Activated B cell treated with CpG ODN at 0.5 μM for 24 hours (primary cell): ENCODE measurements at regions not wholly inside any gene's neighbourhood (a gene's known extent, or its start where the extent isn't known, plus 50 kb on each side); places are given as distances from the start of the nearest gene placed in this dataset.

ENCODE experiments used
- ATAC-seq: fragments of 200-7000 bp; cut with Tn5 transposase; one replicate; pipeline ENCODE4 v1.10.0; 2021; ENCODE audit warnings: low read depth, mild to moderate bottlenecking, moderate library complexity
- CTCF ChIA-PET: fragments of 350-600 bp; sonication (Branson Sonifier 250); formaldehyde crosslinking; loops from one replicate; lab custom pipeline; 2021; ENCODE audit warnings: antibody characterized with exemption; lab: Charles Lee
- POLR2A ChIA-PET: fragments of 350-600 bp; sonication (Branson Sonifier 250); formaldehyde crosslinking; loops from one replicate; lab custom pipeline; 2021; ENCODE audit warnings: antibody characterized with exemption; lab: Charles Lee
- DNase-seq: peaks from one replicate; pipeline ENCODE4 v3.0.0; 2022
- H3K27ac Mint-ChIP-seq: one replicate; pipeline ENCODE4 v1.8.0; 2020; ENCODE audit warnings: mixed read lengths
- H3K27me3 Mint-ChIP-seq: one replicate; pipeline ENCODE4 v1.8.0; 2021; ENCODE audit warnings: mixed read lengths
- H3K36me3 Mint-ChIP-seq: one replicate; pipeline ENCODE4 v1.8.0; 2021; ENCODE audit warnings: low read depth, mixed read lengths
- H3K4me1 Mint-ChIP-seq: one replicate; pipeline ENCODE4 v1.8.0; 2021; ENCODE audit warnings: mixed read lengths
- H3K4me3 Mint-ChIP-seq: one replicate; pipeline ENCODE4 v1.8.0; 2020; ENCODE audit warnings: mild to moderate bottlenecking, mixed read lengths
- H3K9me3 Mint-ChIP-seq: one replicate; pipeline ENCODE4 v1.8.0; 2020; ENCODE audit warnings: mixed read lengths
- CTCF ChIP-seq: fragments of 200-600 bp; IDR thresholded peaks from one replicate; pipeline ENCODE4 v1.8.0; 2022; ENCODE audit warnings: antibody characterized with exemption, mild to moderate bottlenecking
- intact Hi-C: fragments of 100-400 bp; cut with micrococcal nuclease; formaldehyde crosslinking; loops from one replicate; pipeline ENCODE4 v1.15.1; 2024

GRCh38 chr12:77347017-77347416 is 281.6 kb upstream of the E2F7 start:
- CTCF ChIA-PET: no interaction called here
- no peaks in the 10 kb centered on the region for H3K4me1 Mint-ChIP-seq

GRCh38 chr12:77345336-77345735 is 280.0 kb upstream of the E2F7 start:
- CTCF ChIA-PET: no interaction called here
- Mint-ChIP-seq H3K27me3 (peaks cover 2% of the 10 kb centered on the region), H3K4me1 (no peaks in the 10 kb centered on the region), H3K36me3 (no peaks in the 10 kb centered on the region), H3K9me3 (no peaks in the 10 kb centered on the region), H3K4me3 (no peak overlapping the region), H3K27ac (no peak overlapping the region)
- no peak for ATAC-seq
- TF ChIP-seq CTCF: no peak
- intact Hi-C loops: no loop called here
- no peak for DNase-seq
- POLR2A ChIA-PET: no interaction called here

More at GRCh38 chr12:77347017-77347416, 281.6 kb upstream of the E2F7 start:
- H3K27me3 Mint-ChIP-seq: peaks cover 4% of the 10 kb centered on the region
- POLR2A ChIA-PET: no interaction called here
- intact Hi-C loops: no loop called here
- DNase-seq (no peak), ATAC-seq (no peak)
- no peak for TF ChIP-seq CTCF
- no peaks in the 10 kb centered on the region for H3K9me3 Mint-ChIP-seq
- H3K27ac Mint-ChIP-seq: no peak overlapping the region
- no peaks in the 10 kb centered on the region for H3K36me3 Mint-ChIP-seq
- H3K4me3 Mint-ChIP-seq: no peak overlapping the region

GRCh38 chr12:77344651-77345050 is 279.3 kb upstream of the E2F7 start:
- ChIA-PET CTCF (no interaction called here), POLR2A (no interaction called here)
- H3K4me3 Mint-ChIP-seq: no peak overlapping the region
- intact Hi-C loops: no loop called here
- no peaks in the 10 kb centered on the region for H3K9me3 Mint-ChIP-seq
- DNase-seq (no peak), ATAC-seq (no peak)
- no peaks in the 10 kb centered on the region for H3K27me3 Mint-ChIP-seq
- no peak overlapping the region for H3K27ac Mint-ChIP-seq
- no peak for TF ChIP-seq CTCF
- H3K36me3 Mint-ChIP-seq: no peaks in the 10 kb centered on the region
- no peaks in the 10 kb centered on the region for H3K4me1 Mint-ChIP-seq

- no peak for TF ChIP-seq CTCF
- POLR2A ChIA-PET: no interaction called here
Observed at GRCh38 chr12:77343291-77343690, 277.9 kb upstream of the E2F7 start.

GRCh38 chr12:77342253-77342652 is 276.9 kb upstream of the E2F7 start:
- no peak overlapping the region for H3K27ac Mint-ChIP-seq
- ChIA-PET CTCF (no interaction called here), POLR2A (no interaction called here)
- no peaks in the 10 kb centered on the region for H3K9me3 Mint-ChIP-seq
- H3K4me1 Mint-ChIP-seq: no peaks in the 10 kb centered on the region
- no peak for TF ChIP-seq CTCF
- H3K27me3 Mint-ChIP-seq: no peaks in the 10 kb centered on the region
- H3K36me3 Mint-ChIP-seq: no peaks in the 10 kb centered on the region
- DNase-seq: no peak
- no peak overlapping the region for H3K4me3 Mint-ChIP-seq
- intact Hi-C loops: no loop called here
- ATAC-seq: no peak

More at GRCh38 chr12:77343291-77343690, 277.9 kb upstream of the E2F7 start:
- DNase-seq (no peak), ATAC-seq (no peak)
- Mint-ChIP-seq H3K4me3 (no peak overlapping the region), H3K9me3 (no peaks in the 10 kb centered on the region), H3K4me1 (no peaks in the 10 kb centered on the region), H3K36me3 (no peaks in the 10 kb centered on the region), H3K27me3 (no peaks in the 10 kb centered on the region), H3K27ac (no peak overlapping the region)
- intact Hi-C loops: no loop called here
- CTCF ChIA-PET: no interaction called here
